Mucosa of descending colon (tissue), 3 donors: ENCODE measurements at regions not wholly inside any gene's neighbourhood (a gene's known extent, or its start where the extent isn't known, plus 50 kb on each side); places are given as distances from the start of the nearest gene placed in this dataset.

Experiments used
- ATAC-seq: fragments of 200-7000 bp; cut with Tn5 transposase; one replicate; pipeline ENCODE4 v1.9.1; 2020; ENCODE audit warnings: mild to moderate bottlenecking, moderate library complexity
- DNase-seq, 3 donors: peaks; one replicate each; pipeline ENCODE4 v3.0.0-alpha.2; 2020
- H3K36me3 ChIP-seq: fragments of 200-600 bp; one replicate; pipeline ENCODE4 v1.8.0; 2021; ENCODE audit warnings: low read depth, mild to moderate bottlenecking
- H3K4me1 ChIP-seq: fragments of 200-600 bp; one replicate; pipeline ENCODE4 v1.8.0; 2021; ENCODE audit warnings: low read depth, mild to moderate bottlenecking
- H3K4me3 ChIP-seq: fragments of 200-600 bp; one replicate; pipeline ENCODE4 v1.8.0; 2021; ENCODE audit warnings: mild to moderate bottlenecking
- H3K9me3 ChIP-seq: fragments of 200-600 bp; one replicate; pipeline ENCODE4 v1.8.0; 2021; ENCODE audit warnings: mild to moderate bottlenecking
- intact Hi-C, 2 donors: fragments of 100-400 bp; cut with DNase I in 1 of 2; cut with micrococcal nuclease in 1 of 2; formaldehyde crosslinking; loops; one replicate each; pipeline versions ENCODE4 v1.11.0 to v1.11.1; 2022; cut with DNase I, micrococcal nuclease
- TF ChIP-seq, protein P1 (sequence below): fragments of 200-600 bp; IDR thresholded peaks from one replicate; pipeline ENCODE4 v1.8.0; 2022; ENCODE audit warnings: antibody characterized with exemption, mild to moderate bottlenecking
- donor health status: DM: no; HTN: no; CAD: no; lungs with moderate emphysema.
- donor health status: DM: no; HTN: no; CAD: no.
- donor health status: DM: no; HTN: yes; CAD: no.

DNA sequence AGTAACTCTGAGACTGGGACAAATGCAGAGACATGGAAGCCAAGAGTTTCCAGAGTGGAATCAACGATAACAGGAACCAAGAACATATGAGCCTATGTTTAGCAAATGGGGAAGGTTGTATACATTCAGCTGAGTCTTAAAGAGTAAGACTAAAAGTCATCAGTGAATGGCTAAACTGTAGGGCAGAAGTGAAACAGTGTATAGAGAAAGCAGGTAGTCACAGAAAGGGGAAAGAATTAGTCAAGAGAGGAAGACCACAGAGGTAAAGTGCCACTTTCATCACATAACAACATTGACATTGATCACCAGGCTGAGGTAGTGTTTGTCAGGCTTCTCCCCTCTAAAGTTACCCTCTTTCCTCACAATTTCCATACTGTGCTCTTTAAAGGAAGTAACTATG is 306.5 kb upstream of the SPTLC3 start:
- ATAC-seq: no peak
- TF ChIP-seq, protein P1, sequence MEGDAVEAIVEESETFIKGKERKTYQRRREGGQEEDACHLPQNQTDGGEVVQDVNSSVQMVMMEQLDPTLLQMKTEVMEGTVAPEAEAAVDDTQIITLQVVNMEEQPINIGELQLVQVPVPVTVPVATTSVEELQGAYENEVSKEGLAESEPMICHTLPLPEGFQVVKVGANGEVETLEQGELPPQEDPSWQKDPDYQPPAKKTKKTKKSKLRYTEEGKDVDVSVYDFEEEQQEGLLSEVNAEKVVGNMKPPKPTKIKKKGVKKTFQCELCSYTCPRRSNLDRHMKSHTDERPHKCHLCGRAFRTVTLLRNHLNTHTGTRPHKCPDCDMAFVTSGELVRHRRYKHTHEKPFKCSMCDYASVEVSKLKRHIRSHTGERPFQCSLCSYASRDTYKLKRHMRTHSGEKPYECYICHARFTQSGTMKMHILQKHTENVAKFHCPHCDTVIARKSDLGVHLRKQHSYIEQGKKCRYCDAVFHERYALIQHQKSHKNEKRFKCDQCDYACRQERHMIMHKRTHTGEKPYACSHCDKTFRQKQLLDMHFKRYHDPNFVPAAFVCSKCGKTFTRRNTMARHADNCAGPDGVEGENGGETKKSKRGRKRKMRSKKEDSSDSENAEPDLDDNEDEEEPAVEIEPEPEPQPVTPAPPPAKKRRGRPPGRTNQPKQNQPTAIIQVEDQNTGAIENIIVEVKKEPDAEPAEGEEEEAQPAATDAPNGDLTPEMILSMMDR: no peak
- intact Hi-C loops: no loop called here

DNA sequence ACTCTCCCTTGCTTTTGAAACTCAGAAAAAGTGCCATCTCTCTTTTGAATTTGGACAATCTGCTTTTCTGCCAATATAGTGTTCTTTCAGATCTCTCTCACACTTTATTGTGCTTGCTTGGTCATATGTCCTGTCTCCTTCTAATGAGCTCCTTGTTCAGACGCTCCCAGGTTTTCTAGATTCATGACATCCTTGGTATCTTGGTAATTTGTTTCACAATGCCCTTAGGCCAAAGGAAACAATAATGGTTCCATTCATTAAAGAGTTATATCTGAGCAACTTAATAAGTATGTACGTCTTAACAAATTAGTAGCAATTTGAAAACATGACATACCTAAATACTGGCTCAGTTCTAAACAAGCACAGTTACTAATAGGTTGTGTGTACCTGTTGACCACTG is 293.4 kb upstream of the SPTLC3 start:
- TF ChIP-seq, protein P1: no peak
- ATAC-seq (no peak), DNase-seq (no peak)
- intact Hi-C loops: no loop called here
- H3K36me3 ChIP-seq: no peaks in the 10 kb centered on the region
- H3K4me1 ChIP-seq: no peaks in the 10 kb centered on the region
- H3K9me3 ChIP-seq: no peaks in the 10 kb centered on the region
- H3K4me3 ChIP-seq: no peak overlapping the region

More for the DNA sequence above, 306.5 kb upstream of the SPTLC3 start:
- no peaks in the 10 kb centered on the region for H3K36me3 ChIP-seq
- H3K4me3 ChIP-seq: no peak overlapping the region
- DNase-seq: no peak
- H3K4me1 ChIP-seq: no peaks in the 10 kb centered on the region
- H3K9me3 ChIP-seq: no peaks in the 10 kb centered on the region

DNA sequence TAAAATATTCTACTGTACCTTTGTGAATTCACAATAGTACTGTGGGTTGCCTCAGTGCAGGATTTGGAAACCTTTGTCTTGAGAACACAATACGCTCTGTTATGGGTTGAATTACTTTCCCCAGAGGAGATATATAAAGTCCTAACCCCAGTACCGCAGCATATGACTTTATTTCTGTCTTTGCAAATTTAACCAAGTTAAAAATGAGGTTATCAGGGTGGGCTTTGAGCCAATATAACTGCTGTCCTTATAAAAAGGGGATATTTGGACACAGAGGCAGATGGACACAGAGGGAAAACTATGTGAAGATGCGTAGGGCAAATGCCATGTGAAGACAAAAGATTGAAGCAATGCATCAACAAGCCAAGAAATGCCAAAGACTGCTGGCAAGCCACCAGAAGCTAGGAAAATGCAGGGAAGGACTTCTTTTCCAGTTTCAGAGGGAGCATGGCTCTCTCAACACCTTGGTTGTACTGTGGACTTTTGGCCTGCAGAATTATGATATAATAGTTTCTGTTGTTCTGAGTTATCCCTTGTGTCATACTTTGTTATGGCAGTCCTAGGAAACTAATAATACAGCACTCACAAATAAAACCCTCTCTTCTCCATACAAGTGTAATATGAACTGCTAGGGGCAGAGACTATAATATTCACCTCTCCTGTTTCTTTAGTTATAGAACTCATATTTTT is 292.6 kb upstream of the SPTLC3 start:
- DNase-seq (no peak), ATAC-seq (no peak)
- intact Hi-C loops: no loop called here

DNA sequence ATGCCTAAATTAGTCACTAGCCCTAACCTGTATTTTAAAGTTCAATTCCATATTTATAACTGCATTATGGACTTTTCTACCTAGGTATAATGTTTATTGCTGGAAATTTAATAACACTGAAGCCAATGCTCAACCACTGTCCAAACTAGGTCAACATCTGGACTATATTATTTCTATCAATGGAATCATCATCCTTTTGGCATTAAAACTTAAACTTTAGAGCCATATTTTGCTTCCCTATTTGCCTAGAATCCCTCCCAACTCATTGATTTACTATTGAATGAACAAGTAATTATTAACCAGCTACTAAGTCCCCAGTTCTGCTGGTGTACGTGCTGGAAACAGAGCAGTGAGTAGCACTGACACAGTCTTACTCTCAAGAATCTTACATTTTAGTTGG is 291.7 kb upstream of the SPTLC3 start:
- no peak for DNase-seq
- Histone ChIP-seq H3K36me3 (no peaks in the 10 kb centered on the region), H3K9me3 (no peaks in the 10 kb centered on the region), H3K4me3 (no peak overlapping the region), H3K4me1 (no peaks in the 10 kb centered on the region)
- no peak for ATAC-seq
- TF ChIP-seq, protein P1: no peak
- intact Hi-C loops: no loop called here

More for the DNA sequence above, 292.6 kb upstream of the SPTLC3 start:
- Histone ChIP-seq H3K36me3 (no peaks in the 10 kb centered on the region), H3K4me3 (no peak overlapping the region), H3K4me1 (no peaks in the 10 kb centered on the region), H3K9me3 (no peaks in the 10 kb centered on the region)
- TF ChIP-seq, protein P1: no peak

DNA sequence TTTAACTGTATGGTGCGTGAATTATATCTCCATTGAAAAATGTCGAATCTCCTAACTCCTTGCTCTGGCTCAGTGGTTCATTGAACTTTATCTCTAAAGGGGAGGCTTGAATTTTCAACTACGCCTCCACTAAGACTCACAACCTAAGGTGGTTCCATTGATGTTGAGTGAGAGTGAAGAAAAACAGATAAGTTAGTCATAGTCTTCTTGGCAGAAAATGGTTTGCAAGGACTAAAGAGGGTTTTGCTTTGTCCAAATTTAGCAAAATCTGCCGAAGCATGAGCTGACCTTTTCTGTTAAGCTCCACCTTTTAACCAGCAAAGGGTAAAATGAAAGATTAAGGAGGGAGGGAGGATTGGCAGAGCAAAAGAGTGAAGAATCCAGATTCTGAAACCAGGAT is 290.2 kb upstream of the SPTLC3 start:
- TF ChIP-seq, protein P1: no peak
- Histone ChIP-seq H3K4me1 (no peaks in the 10 kb centered on the region), H3K9me3 (no peaks in the 10 kb centered on the region), H3K36me3 (no peaks in the 10 kb centered on the region), H3K4me3 (no peak overlapping the region)
- intact Hi-C loops: no loop called here
- no peak for DNase-seq
- ATAC-seq: no peak

DNA sequence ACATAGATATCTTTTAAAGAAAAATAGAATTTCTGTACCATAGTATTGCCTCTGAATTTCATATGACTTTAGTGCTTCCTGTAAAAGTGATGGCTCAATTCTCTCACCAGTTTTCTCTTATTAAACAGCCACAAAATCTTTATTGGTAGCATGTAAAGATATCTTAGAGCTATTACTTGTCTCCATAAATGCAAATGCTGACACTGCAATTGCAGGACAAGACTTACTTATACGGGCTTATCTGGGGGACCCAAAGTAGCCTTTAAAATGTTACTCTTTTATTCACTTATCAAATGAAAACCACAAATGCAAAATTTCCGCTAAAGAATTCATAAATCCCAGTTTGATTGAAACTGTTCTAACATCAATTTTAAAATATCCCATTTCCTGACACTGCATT is 287.1 kb upstream of the SPTLC3 start:
- H3K36me3 ChIP-seq: no peaks in the 10 kb centered on the region
- H3K4me3 ChIP-seq: no peak overlapping the region
- ATAC-seq (no peak), DNase-seq (no peak)
- TF ChIP-seq, protein P1: no peak
- intact Hi-C loops: no loop called here
- no peaks in the 10 kb centered on the region for H3K4me1 ChIP-seq
- no peaks in the 10 kb centered on the region for H3K9me3 ChIP-seq
